NT2/D1 (cell line): ENCODE measurements at regions not wholly inside any gene's neighbourhood (a gene's known extent, or its start where the extent isn't known, plus 50 kb on each side); places are given as distances from the start of the nearest gene placed in this dataset.

ENCODE experiments used
- YY1 ChIP-seq: IDR thresholded peaks from 2 replicates; pipeline ENCODE4 v1.6.1; 2011; ENCODE audit not compliant: insufficient read length, insufficient read depth
- ZNF274 ChIP-seq: IDR thresholded peaks from 2 replicates; pipeline ENCODE4 v1.6.1; 2011; ENCODE audit warnings: mild to moderate bottlenecking, low read depth, low read length

- no peak for TF ChIP-seq YY1
- TF ChIP-seq ZNF274, result no peak
Observed at GRCh38 chr6:28803337-28803709, 120.5 kb downstream of the TRIM27 start.
